DMS153 treated with DMSO at 0.1 percent for 48 hours (cell line): ENCODE measurements at regions not wholly inside any gene's neighbourhood (a gene's known extent, or its start where the extent isn't known, plus 50 kb on each side); places are given as distances from the start of the nearest gene placed in this dataset.

Experiments used
- DNase-seq: peaks from one replicate; lab custom pipeline; 2025; ENCODE audit not compliant: unreplicated experiment; lab: John Stamatoyannopoulos, UW

DNA sequence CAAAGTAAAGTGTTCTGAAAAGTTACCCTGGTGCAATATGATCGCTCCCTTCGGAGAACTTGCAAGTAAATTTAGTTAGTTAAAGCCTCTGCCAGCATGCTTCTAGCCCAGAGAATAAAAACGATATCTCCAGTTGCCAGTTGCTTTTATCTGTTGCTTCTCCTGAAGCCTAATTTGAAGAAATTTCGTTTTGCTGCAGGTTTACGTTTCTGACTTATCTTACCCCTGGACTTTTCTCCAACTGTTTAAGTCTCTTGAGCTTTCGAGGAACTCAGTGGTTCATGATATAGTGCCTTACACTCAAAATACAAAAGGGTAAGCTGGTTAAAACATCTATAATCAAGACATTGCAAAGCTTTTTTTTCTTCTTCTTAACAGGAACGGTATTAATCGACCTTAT is 131.1 kb downstream of the FAM161A start:
- DNase-seq = no peak

DNA sequence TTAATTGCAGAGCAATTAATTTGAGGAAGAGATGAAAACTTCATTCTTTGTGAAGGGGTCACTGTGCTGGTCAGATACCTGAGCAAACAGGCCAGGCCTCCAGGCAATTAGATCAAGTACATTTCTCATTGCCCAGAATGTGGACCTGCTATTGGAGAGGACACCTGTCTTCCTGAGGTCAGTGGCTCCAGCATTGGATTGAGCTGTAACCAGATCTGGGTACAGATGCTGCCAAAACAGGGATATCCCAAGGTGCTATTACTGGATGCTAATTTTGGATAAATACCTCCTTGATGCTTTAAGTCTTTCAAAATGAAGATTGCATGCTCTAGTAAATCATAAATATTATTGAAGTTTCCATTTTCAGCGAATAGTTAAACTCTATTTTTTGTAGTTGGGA is 131.5 kb downstream of the FAM161A start:
- DNase-seq = no peak

GRCh38 chr2:61721382-61721781 is 132.5 kb downstream of the FAM161A start:
- no peak for DNase-seq

DNA sequence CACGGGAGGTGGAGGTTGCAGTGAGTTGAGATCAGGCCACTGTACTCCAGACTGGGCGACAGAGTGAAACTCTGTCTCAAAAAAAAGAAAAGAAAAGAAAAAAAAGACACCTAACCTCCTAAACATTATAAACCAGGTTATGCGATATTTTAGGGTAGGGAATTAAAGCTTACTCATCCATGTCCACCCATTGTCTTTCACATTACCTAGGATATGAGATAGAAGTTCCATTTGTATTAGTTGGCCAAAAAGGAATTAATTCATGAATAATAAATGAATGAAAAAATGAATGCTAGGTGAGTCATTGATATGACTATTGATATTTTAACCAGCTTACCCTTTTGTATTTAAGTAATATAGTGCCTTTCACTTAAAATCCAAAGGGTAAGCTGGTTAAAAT is 132.9 kb downstream of the FAM161A start:
- no peak for DNase-seq

- DNase-seq = no peak
These were observed 134.9 kb downstream of the FAM161A start for GRCh38 chr2:61718965-61719364.

DNA sequence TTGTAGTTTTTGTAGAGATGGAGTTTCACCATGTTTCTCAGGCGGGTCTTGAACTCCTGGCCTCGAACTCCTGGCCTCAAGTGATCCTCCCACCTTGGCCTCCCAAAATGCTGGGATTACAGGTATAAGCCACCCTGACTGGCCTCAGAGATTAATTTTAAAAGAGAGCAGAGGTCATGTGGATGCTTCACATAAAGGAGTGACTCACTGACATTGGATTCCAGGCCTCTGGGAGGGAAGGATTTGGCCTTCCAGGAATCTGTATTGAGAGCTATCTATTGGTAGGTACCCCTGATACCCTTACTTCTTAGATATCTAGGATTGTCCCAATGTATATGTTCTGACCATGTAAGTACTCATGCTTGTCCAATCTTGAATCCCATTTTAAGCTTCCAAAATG is 138.4 kb downstream of the FAM161A start:
- no peak for DNase-seq

GRCh38 chr2:61714210-61714609 is 139.7 kb downstream of the FAM161A start:
- no peak for DNase-seq

- no peak for DNase-seq
These were observed 140.4 kb downstream of the FAM161A start for GRCh38 chr2:61713457-61713856.

DNA sequence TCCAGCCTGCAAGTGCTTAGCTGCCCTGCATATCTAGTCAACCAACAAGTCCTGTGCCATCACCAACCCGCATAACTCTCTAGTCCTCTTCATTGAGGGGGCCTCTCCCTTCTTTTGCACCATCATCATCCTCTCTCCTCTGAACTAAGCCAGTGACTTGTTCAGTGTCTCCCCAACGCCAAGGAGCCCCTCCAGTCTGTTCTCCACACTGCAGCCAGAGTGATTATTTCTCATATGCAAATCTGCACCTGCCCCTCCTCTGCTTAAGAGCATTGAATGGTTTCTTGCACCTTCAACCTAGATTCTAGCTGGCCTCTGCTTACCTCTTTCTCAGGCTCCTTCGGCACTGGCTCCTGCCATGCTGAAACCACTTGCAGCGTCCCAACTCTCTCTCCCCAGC is 141.8 kb downstream of the FAM161A start:
- no peak for DNase-seq

DNA sequence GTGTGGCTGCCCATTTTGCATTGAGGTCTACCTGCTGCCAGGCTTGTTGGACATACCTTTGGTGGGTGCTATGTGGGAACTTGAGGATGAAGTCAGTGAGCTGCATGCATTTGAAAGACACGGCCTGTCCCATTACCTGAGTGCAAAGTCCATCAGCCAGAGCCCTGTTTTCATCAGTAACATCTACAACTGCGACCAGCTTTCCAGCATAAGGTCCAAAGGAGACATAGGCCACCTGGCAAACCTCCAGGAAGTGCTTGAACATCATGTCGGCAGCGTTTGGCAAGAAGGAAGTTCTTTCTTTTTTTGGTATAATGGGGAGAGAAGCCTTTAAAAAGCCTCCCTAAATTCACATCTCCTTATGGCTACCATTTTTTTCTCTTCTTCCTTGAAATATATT is 143.1 kb downstream of the FAM161A start:
- peak; percentile 16 for DNase-seq

DNA sequence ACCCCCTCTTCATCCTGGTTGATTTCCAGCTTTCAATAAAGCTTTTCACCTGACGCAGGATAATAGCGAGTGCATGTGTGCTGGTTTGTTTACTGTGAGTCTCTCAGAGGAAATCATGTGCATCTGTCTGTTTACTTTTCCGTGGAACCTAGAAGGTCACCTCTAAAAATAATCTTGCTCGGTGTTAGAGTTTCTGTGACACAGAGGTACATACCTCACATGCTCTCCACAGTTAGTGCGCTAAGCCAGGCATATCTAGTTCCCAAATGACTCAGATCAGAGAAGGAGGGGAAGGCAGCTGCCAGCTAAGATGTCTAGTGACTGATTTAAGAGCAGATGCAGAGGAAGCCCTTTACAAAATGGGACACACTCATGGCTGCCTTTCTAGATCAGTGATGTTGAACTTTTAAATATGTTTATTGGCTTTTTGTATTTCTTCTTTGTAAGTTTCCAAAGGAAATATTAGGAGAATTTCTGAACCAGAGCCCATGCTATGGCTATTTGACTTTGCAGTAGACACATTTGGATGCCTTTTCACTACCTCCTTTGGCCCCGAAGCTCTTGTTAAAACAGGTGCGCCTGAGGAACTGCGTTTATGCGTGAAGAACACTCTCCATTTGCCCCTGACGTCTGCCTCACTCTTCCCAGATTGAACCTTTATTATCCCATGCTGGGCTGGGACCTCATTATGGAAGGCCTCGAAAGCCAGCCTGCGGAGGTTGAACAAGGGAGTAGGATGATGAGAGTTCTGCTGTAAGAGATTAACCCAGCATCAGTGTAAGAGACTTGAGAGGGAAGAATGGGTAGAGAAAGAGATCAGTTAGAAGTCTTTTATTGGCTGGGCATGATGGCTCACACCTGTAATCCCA is 145.6 kb downstream of the FAM161A start:
- DNase-seq = peak; percentile 74

GRCh38 chr2:61705625-61706024 is 148.2 kb downstream of the FAM161A start:
- DNase-seq = no peak

DNA sequence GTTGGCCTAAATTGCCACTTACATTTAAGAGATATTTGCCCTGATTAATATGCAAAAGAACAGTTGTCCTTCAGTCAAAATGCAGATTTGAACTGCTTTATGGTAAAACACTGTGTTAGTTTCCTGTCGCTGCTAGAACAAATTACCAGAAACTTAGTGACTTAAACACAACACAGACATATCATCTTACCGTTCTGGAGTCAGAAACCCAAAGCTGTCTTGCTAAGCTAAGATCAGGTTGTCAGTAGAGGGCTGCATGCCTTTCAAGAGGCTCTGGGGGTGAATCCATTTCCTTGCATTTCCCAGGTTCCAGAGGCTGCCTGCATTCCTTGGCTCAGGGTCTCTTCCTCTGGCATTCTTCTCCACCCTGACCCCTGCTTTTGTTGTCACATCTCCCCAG is 149.5 kb downstream of the FAM161A start:
- no peak for DNase-seq

GRCh38 chr2:61702088-61702467 is 151.8 kb downstream of the FAM161A start:
- no peak for DNase-seq

DNA sequence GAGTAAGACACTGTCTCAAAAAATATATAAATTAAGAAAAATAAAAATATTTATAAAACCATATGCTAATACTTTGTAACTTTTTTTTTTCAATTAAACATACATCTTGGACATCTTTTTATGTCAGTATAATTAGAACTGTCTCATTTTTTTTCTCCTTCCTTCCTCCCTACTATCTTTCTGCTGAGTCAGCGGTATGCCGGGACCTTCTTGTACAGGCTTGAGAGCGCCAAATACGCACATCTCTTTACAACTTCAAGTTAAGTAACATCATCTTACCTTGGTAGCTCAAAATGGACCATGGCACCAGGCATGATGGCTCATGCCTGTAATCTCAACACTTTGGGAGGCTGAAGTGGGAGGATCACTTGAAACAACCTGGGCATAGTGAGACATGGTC is 153.4 kb downstream of the FAM161A start:
- no peak for DNase-seq

- DNase-seq = peak; percentile 52
These were observed 156.4 kb upstream of the XPO1 start for GRCh38 chr2:61694312-61695274.

- DNase-seq = no peak
These were observed 155.6 kb upstream of the XPO1 start for GRCh38 chr2:61693744-61694143.

- no peak for DNase-seq
These were observed 152.0 kb upstream of the XPO1 start for GRCh38 chr2:61690078-61690596.

DNA sequence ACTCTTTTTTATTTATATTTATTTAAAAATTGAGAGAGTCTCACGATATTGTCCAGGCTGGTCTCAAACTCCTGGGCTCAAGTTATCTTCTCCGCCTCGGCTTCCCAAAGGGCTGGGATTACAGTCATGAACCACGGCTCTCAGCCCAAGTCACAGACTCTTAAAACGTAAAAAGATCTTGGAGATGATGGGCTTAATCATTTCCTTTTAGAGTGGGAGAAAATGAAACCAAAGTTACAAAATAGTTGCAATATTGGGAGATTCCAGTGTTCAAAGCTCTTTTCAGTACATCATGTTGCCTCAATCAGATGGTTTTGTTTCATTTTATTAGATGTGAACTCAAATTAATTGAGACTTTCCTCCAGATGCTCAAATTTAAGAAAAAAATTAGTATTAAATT is 151.4 kb upstream of the XPO1 start:
- no peak for DNase-seq

DNA sequence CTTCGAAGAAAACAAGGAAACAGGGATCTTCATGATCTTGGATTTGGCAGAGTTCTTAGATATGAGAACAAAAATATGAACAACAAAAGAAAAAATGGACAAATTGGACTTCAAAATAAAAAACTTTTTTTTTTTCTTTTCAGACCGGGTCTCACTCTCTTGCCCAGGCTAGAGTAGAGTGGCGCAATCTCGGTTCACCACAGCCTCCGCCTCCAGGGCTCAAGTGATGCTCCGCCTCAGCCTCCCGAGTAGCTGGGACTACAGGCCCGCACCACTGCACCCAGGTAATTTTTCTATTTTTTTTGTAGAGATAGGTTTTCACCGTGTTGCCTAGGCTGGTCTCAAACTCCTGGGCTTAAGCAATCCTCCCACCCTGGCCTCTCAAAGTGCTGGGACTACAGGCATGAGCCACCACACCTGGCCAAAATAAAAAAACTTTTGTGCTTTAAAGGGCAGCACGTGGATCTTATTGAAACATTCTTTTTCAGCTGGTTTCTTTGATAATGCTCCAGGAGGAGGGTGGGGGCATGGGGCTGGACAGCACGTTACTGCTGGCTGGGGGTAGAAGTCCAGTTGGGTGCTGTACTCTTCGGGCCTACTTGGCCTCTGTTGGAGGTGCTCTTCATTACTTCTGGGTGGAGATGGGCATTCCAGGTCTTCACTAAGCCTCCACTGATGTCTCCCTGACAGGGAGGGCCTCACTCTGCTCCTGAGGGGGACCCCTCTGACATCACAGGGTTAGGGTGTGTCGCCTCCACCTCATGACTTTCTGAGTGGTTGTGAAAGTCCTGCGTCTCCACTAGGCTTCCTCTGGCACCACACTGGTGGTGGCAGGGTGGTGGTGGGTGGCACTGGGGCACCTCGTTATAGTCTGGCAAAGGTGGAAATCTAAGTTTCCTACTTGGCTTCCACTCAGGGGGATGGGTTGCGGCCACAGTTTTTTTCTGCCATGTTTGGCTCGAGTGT is 150.5 kb upstream of the XPO1 start:
- no peak for DNase-seq

DNA sequence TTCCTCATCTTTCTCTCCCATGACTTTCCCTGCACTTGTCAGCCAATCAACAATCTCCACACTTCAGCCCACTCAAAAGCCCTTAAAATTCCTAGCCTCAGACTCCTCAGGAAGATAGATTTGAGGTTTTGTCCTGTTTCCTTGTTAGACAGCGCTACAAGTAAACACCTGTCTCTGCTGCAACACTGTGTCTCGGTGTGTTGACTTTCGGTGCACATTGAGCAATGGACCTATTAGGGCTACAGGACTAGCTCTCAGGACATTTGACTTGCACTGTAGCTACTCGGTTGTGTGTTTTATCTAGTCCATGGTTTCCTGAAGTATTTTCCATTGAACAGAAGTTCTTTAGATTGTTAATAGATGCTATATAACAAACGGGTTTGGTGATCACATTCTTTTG is 140.9 kb upstream of the XPO1 start:
- DNase-seq = no peak
